ENCODE measurements at regions not wholly inside any gene's neighbourhood (a gene's known extent, or its start where the extent isn't known, plus 50 kb on each side); places are given as distances from the start of the nearest gene placed in this dataset.

DNA sequence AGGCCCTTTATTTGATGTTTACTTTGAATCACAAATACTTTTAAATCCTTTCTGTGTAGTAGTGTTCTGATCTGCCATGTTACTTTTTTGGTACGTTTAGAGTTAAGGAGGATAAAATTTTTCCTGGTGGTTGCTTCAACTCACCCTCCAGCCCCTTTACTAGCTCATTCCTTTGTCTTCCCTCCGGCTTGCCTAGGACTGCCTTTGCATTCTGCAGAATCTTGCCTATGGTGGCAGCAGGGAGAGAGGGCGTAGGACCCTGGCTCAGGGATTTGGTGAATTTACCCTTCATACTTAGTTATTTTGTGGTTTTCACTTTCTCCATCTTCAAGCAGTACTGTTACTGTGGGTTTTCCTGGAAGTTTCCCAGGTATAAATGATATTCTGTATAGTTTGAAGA lies 833.5 kb downstream of the XPNPEP1 start:
- TF ChIP-seq POLR2A (IDR thresholded peaks at IDR 0.05) (no peak), POLR2AphosphoS5 (IDR thresholded peaks at IDR 0.05) (no peak), EP300 (IDR thresholded peaks at IDR 0.05) (no peak)
- TF ChIP-seq, protein P1, sequence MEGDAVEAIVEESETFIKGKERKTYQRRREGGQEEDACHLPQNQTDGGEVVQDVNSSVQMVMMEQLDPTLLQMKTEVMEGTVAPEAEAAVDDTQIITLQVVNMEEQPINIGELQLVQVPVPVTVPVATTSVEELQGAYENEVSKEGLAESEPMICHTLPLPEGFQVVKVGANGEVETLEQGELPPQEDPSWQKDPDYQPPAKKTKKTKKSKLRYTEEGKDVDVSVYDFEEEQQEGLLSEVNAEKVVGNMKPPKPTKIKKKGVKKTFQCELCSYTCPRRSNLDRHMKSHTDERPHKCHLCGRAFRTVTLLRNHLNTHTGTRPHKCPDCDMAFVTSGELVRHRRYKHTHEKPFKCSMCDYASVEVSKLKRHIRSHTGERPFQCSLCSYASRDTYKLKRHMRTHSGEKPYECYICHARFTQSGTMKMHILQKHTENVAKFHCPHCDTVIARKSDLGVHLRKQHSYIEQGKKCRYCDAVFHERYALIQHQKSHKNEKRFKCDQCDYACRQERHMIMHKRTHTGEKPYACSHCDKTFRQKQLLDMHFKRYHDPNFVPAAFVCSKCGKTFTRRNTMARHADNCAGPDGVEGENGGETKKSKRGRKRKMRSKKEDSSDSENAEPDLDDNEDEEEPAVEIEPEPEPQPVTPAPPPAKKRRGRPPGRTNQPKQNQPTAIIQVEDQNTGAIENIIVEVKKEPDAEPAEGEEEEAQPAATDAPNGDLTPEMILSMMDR (IDR thresholded peaks at IDR 0.05) = no peak
- no peak for DNase-seq
- Histone ChIP-seq H3K4me3 (no peak overlapping the region), H3K4me1 (no peaks in the 10 kb centered on the region), H3K27me3 (no peaks in the 10 kb centered on the region), H3K27ac (no peak overlapping the region), H3K9me3 (peaks cover 0 to 6% (median 0%) of the 10 kb centered on the region in 4 donors), H3K36me3 (no peaks in the 10 kb centered on the region)
- 65 to 69% methylated on average over 3 of the region's 3 CpGs for WGBS, 2 donors
- intact Hi-C loops (cut with DNase I) = no loop called here

DNA sequence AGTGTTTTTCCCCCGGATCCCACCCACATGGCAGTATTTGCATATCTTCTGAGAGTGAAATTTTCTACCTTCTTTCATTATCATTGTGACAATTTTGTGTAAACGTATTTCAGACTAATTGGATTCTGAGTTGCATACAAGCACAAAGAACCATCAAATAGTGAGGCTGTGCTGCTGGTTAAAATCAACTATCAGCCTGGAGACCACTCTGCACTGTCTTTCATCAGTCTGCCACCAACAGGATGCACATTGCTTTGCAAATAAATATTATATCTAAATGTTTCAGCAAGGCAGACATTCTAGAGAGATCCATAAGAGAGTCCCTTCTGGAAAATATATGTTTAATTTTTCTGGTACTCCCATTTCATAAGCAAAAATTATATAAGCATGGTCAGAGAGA lies 851.8 kb downstream of the XPNPEP1 start:
- intact Hi-C loops (cut with DNase I) = no loop called here
- H3K36me3 ChIP-seq = no peaks in the 10 kb centered on the region
- 18 to 44% methylated on average over 2 of the region's 2 CpGs for WGBS, 2 donors
- DNase-seq = no peak
- no peaks in the 10 kb centered on the region for H3K4me1 ChIP-seq
- TF ChIP-seq, protein P1 (IDR thresholded peaks at IDR 0.05) = no peak
- no peak for TF ChIP-seq EP300 (IDR thresholded peaks at IDR 0.05)
- no peak for TF ChIP-seq POLR2AphosphoS5 (IDR thresholded peaks at IDR 0.05)
- no peak for TF ChIP-seq POLR2A (IDR thresholded peaks at IDR 0.05)
- no peaks in the 10 kb centered on the region for H3K27me3 ChIP-seq
- no peak overlapping the region for H3K27ac ChIP-seq
- no peaks in the 10 kb centered on the region for H3K9me3 ChIP-seq
- no peak overlapping the region for H3K4me3 ChIP-seq

DNA sequence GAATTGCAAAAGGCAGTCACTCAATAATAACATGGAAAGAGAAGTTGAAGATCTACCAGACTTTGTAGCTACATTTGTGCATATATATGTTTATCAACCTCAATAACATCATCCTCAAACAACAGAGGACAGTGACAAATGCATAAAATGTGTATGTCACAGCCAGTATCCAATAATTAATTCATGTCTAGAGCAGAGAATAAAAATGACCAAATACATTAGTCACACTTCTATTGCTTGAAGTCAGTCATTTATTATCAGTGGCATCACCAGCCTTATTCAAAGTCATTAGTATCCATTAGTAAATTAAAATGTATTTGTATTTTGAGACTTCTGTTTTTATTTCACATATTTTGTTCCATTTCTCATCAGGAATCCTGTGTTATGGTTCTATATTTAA lies 852.8 kb downstream of the XPNPEP1 start:
- Histone ChIP-seq H3K4me3 (no peak overlapping the region), H3K4me1 (no peaks in the 10 kb centered on the region)
- intact Hi-C loops (cut with DNase I) = no loop called here

DNA sequence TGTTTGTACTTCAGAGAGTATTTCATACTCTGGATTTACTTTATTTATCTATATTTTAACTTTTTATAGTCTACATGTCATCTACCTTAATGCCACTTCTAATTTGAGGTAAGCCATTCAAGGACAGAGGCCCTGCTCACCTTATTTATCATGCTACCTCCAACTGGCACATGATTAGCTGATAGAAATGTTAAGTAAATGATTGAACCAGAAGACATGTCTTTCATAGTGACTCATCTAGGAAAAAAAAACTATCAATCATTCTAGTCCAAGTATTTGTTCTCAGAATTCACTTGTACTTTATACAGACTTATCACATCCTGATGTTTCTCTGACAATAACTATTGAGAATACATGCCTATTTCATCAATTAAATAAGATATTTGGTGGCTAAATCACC lies 856.3 kb downstream of the XPNPEP1 start:
- no peak for TF ChIP-seq POLR2A (IDR thresholded peaks at IDR 0.05)
- TF ChIP-seq, protein P1 (IDR thresholded peaks at IDR 0.05) = no peak
- no peak for TF ChIP-seq POLR2AphosphoS5 (IDR thresholded peaks at IDR 0.05)
- no peak for TF ChIP-seq EP300 (IDR thresholded peaks at IDR 0.05)
- Histone ChIP-seq H3K27ac (no peak overlapping the region), H3K27me3 (no peaks in the 10 kb centered on the region), H3K4me3 (no peak overlapping the region), H3K9me3 (no peaks in the 10 kb centered on the region), H3K36me3 (no peaks in the 10 kb centered on the region), H3K4me1 (no peaks in the 10 kb centered on the region)
- intact Hi-C loops (cut with DNase I) = no loop called here
- no peak for DNase-seq

More for the DNA sequence above, 852.8 kb downstream of the XPNPEP1 start:
- Histone ChIP-seq H3K27ac (no peak overlapping the region), H3K36me3 (no peaks in the 10 kb centered on the region), H3K9me3 (no peaks in the 10 kb centered on the region), H3K27me3 (no peaks in the 10 kb centered on the region)
- DNase-seq = no peak
- TF ChIP-seq EP300 (IDR thresholded peaks at IDR 0.05) = no peak
- TF ChIP-seq POLR2A (IDR thresholded peaks at IDR 0.05) = no peak
- TF ChIP-seq POLR2AphosphoS5 (IDR thresholded peaks at IDR 0.05) = no peak
- TF ChIP-seq, protein P1 (IDR thresholded peaks at IDR 0.05) = no peak

DNA sequence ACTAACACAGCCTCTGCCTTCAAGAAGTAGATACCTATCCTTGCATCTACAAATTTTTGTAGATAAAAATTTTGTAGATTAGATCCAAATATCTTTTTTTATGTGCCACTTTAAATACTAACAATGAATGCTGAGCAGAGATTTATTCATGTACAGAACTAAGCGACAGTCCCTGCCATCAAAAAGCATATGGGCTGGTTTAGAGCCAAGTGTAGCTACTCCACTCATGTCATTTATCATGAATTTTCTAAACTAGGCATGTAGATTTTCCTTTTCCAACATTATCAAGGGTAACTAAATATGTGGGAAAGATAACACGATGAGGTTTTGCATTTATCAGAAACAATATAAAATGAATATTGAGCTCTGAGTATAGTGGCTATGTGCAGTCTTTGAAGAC lies 857.5 kb downstream of the XPNPEP1 start:
- Histone ChIP-seq H3K27ac (no peak overlapping the region), H3K9me3 (no peaks in the 10 kb centered on the region), H3K36me3 (no peaks in the 10 kb centered on the region), H3K4me3 (no peak overlapping the region), H3K4me1 (no peaks in the 10 kb centered on the region), H3K27me3 (no peaks in the 10 kb centered on the region)
- WGBS, 2 donors = 81 to 88% methylated on average over 2 of the region's 2 CpGs
- no peak for DNase-seq
- intact Hi-C loops (cut with DNase I) = no loop called here
- TF ChIP-seq POLR2A (IDR thresholded peaks at IDR 0.05) (no peak), POLR2AphosphoS5 (IDR thresholded peaks at IDR 0.05) (no peak), EP300 (IDR thresholded peaks at IDR 0.05) (no peak)
- TF ChIP-seq, protein P1 (IDR thresholded peaks at IDR 0.05) = no peak
